HG03095 (cell line): ENCODE measurements at regions not wholly inside any gene's neighbourhood (a gene's known extent, or its start where the extent isn't known, plus 50 kb on each side); places are given as distances from the start of the nearest gene placed in this dataset.
"Not testable (repeated sequence)": the region's sequence is repeated elsewhere in the genome, so short reads cannot be mapped to it uniquely, and the experiment has no call there.

Source experiments
- ATAC-seq: cut with Tn5 transposase; IDR thresholded peaks from one replicate; pipeline ENCODE4 v1.9.1; 2021; ENCODE audit warnings: moderate library complexity; ENCODE audit not compliant: unreplicated experiment

DNA sequence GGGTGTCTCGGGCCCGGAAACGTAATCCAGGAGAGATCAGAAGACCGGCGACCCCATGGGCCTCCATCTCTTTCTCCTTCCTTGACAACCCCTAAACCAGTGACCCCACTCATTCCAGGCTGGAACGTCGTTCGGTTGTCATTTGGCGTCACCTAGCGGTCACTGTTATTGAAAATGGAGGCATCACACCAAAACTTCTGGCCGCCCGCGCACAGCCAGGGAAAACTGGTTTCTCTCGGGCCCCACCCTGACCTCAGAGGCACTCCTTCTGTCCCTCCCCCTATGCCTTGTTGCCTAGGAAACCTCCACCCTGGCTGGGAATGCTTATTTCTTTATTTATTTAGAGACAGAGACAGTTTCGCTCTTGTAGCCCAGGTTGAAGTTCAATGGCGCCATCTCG is 2327.3 kb upstream of the TPTE start:
- peak; percentile 60 for ATAC-seq

DNA sequence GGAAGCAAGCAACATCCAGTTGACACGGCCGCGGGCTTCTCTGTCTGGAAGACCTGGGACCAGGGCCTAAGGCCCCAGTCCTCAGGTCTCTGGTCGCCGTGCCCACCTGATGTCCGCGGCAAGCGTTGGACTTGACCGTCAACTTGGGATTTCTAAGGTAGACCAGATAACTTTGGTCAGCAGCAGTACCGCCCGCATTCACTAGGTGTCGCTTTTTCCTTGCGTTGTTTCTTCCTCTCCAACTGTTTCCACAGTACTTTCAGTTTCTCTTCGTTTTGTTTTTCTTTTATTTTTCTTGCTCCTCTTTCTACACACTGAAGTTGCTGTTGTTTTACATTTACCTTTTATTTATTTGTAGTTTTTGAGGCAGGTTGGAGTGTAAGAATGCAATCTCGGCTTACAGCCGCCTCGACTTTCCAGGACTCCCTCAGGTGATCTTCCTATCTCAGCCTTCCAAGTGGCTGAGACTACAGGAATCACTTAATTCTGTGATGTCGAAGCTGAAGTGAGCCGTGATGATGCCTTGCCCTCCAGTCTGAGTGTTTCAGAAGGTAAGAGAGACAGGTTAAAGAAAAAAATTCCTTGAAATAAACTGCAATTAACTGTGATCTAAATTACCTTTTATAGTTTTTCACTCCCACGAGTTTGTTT is 2323.9 kb upstream of the TPTE start:
- not testable (repeated sequence) for ATAC-seq

DNA sequence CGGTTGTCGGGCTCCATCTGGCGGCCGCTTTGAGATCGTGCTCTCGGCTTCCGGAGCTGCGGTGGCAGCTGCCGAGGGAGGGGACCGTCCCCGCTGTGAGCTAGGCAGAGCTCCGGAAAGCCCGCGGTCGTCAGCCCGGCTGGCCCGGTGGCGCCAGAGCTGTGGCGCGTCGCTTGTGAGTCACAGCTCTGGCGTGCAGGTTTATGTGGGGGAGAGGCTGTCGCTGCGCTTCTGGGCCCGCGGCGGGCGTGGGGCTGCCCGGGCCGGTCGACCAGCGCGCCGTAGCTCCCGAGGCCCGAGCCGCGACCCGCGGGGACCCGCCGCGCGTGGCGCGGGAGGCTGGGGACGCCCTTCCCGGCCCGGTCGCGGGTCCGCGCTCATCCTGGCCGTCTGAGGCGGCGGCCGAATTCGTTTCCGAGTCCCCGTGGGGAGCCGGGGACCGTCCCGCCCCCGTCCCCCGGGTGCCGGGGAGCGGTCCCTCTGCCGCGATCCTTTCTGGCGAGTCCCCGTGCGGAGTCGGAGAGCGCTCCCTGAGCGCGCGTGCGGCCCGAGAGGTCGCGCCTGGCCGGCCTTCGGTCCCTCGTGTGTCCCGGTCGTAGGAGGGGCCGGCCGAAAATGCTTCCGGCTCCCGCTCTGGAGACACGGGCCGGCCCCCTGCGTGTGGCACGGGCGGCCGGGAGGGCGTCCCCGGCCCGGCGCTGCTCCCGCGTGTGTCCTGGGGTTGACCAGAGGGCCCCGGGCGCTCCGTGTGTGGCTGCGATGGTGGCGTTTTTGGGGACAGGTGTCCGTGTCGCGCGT is 2316.1 kb upstream of the TPTE start:
- ATAC-seq, result not testable (repeated sequence)

DNA sequence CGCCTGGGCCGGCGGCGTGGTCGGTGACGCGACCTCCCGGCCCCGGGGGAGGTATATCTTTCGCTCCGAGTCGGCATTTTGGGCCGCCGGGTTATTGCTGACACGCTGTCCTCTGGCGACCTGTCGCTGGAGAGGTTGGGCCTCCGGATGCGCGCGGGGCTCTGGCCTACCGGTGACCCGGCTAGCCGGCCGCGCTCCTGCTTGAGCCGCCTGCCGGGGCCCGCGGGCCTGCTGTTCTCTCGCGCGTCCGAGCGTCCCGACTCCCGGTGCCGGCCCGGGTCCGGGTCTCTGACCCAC is 2315.5 kb upstream of the TPTE start:
- ATAC-seq, result not testable (repeated sequence)

DNA sequence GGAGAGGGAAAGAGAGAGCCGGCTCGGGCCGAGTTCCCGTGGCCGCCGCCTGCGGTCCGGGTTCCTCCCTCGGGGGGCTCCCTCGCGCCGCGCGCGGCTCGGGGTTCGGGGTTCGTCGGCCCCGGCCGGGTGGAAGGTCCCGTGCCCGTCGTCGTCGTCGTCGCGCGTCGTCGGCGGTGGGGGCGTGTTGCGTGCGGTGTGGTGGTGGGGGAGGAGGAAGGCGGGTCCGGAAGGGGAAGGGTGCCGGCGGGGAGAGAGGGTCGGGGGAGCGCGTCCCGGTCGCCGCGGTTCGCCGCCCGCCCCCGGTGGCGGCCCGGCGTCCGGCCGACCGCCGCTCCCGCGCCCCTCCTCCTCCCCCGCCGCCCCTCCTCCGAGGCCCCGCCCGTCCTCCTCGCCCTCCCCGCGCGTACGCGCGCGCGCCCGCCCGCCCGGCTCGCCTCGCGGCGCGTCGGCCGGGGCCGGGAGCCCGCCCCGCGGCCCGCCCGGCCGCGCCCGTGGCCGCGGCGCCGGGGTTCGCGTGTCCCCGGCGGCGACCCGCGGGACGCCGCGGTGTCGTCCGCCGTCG is 2308.3 kb upstream of the TPTE start:
- not testable (repeated sequence) for ATAC-seq

DNA sequence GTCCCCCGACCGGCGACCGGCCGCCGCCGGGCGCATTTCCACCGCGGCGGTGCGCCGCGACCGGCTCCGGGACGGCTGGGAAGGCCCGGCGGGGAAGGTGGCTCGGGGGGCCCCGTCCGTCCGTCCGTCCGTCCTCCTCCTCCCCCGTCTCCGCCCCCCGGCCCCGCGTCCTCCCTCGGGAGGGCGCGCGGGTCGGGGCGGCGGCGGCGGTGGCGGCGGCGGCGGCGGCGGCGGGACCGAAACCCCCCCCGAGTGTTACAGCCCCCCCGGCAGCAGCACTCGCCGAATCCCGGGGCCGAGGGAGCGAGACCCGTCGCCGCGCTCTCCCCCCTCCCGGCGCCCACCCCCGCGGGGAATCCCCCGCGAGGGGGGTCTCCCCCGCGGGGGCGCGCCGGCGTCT is 2306.8 kb upstream of the TPTE start:
- ATAC-seq, result not testable (repeated sequence)

DNA sequence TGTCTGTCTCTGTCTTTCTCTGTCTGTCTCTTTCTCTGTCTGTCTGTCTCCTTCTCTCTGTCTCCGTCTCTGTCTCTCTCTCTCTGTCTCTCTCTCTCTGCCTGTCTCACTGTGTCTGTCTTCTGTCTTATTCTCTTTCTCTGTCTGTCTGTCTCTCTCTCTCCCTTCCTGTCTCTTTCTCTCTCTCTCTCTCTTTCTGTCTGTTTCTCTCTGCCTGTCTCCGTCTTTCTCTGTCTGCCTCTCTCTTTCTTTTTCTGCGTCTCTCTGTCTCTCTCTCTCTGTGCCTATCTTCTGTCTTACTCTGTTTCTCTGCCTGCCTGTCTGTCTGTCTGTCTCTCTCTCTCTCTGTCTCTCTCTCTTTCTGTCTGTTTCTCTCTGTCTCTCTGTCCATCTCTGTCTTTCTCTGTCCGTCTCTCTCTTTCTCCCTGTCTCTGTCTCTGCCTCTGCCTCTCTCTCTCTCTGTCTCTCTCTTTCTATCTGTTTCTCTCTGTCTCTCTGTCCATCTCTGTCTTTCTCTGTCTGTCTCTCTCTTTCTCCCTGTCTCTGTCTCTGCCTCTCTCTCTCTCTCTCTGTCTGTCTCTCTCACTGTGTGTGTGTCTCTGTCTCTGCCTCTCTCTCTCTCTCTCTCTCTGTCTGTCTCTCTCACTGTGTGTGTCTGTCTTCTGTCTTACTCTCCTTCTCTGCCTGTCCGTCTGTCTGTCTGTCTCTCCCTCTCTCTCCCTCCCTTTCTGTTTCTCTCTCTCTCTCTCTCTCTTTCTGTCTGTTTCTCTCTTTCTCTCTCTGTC is 2291.8 kb upstream of the TPTE start:
- ATAC-seq, result not testable (repeated sequence)

DNA sequence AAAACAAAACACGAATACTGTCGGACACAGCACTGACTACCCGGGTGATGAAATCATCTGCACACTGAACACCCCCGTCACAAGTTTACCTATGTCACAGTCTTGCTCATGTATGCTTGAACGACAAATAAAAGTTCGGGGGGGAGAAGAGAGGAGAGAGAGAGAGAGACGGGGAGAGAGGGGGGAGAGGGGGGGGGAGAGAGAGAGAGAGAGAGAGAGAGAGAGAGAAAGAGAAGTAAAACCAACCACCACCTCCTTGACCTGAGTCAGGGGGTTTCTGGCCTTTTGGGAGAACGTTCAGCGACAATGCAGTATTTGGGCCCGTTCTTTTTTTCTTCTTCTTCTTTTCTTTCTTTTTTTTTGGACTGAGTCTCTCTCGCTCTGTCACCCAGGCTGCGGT is 2290.1 kb upstream of the TPTE start:
- ATAC-seq, result not testable (repeated sequence)

DNA sequence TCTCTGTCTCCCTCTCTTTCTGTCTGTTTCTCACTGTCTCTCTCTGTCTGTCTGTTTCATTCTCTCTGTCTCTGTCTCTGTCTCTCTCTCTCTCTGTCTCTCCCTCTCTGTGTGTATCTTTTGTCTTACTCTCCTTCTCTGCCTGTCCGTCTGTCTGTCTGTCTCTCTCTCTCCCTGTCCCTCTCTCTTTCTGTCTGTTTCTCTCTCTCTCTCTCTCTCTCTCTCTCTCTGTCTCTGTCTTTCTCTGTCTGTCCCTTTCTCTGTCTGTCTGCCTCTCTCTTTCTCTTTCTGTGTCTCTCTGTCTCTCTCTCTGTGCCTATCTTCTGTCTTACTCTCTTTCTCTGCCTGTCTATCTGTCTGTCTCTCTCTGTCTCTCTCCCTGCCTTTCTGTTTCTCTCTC is 2288.4 kb upstream of the TPTE start:
- not testable (repeated sequence) for ATAC-seq

DNA sequence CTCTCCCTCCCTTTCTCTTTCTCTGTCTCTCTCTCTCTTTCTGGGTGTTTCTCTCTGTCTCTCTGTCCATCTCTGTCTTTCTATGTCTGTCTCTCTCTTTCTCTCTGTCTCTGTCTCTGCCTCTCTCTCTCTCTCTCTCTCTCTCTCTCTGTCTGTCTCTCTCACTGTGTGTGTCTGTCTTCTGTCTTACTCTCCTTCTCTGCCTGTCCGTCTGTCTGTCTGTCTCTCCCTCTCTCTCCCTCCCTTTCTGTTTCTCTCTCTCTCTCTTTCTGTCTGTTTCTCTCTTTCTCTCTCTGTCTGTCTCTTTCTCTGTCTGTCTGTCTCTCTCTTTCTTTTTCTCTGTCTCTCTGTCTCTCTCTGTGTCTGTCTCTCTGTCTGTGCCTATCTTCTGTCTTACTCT is 2287.3 kb upstream of the TPTE start:
- not testable (repeated sequence) for ATAC-seq

DNA sequence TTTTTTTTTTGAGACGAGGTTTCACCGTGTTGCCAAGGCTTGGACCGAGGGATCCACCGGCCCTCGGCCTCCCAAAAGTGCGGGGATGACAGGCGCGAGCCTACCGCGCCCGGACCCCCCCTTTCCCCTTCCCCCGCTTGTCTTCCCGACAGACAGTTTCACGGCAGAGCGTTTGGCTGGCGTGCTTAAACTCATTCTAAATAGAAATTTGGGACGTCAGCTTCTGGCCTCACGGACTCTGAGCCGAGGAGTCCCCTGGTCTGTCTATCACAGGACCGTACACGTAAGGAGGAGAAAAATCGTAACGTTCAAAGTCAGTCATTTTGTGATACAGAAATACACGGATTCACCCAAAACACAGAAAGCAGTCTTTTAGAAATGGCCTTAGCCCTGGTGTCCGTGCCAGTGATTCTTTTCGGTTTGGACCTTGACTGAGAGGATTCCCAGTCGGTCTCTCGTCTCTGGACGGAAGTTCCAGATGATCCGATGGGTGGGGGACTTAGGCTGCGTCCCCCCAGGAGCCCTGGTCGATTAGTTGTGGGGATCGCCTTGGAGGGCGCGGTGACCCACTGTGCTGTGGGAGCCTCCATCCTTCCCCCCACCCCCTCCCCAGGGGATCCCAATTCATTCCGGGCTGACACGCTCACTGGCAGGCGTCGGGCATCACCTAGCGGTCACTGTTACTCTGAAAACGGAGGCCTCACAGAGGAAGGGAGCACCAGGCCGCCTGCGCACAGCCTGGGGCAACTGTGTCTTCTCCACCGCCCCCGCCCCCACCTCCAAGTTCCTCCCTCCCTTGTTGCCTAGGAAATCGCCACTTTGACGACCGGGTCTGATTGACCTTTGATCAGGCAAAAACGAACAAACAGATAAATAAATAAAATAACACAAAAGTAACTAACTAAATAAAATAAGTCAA is 2276.4 kb upstream of the TPTE start:
- peak; percentile 40 for ATAC-seq

DNA sequence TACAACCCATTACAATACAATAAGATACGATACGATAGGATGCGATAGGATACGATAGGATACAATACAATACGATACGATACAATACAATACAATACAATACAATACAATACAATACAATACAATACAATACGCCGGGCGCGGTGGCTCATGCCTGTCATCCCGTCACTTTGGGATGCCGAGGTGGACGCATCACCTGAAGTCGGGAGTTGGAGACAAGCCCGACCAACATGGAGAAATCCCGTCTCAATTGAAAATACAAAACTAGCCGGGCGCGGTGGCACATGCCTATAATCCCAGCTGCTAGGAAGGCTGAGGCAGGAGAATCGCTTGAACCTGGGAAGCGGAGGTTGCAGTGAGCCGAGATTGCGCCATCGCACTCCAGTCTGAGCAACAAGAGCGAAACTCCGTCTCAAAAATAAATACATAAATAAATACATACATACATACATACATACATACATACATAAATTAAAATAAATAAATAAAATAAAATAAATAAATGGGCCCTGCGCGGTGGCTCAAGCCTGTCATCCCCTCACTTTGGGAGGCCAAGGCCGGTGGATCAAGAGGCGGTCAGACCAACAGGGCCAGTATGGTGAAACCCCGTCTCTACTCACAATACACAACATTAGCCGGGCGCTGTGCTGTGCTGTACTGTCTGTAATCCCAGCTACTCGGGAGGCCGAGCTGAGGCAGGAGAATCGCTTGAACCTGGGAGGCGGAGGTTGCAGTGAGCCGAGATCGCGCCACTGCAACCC is 2275.6 kb upstream of the TPTE start:
- ATAC-seq, result peak; percentile 67

DNA sequence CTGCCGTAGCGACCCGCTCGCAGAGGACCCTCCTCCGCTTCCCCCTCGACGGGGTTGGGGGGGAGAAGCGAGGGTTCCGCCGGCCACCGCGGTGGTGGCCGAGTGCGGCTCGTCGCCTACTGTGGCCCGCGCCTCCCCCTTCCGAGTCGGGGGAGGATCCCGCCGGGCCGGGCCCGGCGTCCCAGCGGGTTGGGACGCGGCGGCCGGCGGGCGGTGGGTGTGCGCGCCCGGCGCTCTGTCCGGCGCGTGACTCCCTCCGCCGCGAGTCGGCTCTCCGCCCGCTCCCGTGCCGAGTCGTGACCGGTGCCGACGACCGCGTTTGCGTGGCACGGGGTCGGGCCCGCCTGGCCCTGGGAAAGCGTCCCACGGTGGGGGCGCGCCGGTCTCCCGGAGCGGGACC is 2269.7 kb upstream of the TPTE start:
- not testable (repeated sequence) for ATAC-seq

DNA sequence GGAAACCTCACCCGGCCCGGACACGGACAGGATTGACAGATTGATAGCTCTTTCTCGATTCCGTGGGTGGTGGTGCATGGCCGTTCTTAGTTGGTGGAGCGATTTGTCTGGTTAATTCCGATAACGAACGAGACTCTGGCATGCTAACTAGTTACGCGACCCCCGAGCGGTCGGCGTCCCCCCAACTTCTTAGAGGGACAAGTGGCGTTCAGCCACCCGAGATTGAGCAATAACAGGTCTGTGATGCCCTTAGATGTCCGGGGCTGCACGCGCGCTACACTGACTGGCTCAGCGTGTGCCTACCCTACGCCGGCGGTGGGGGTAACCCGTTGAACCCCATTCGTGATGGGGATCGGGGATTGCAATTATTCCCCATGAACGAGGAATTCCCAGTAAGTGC is 2266.3 kb upstream of the TPTE start:
- ATAC-seq, result not testable (repeated sequence)

DNA sequence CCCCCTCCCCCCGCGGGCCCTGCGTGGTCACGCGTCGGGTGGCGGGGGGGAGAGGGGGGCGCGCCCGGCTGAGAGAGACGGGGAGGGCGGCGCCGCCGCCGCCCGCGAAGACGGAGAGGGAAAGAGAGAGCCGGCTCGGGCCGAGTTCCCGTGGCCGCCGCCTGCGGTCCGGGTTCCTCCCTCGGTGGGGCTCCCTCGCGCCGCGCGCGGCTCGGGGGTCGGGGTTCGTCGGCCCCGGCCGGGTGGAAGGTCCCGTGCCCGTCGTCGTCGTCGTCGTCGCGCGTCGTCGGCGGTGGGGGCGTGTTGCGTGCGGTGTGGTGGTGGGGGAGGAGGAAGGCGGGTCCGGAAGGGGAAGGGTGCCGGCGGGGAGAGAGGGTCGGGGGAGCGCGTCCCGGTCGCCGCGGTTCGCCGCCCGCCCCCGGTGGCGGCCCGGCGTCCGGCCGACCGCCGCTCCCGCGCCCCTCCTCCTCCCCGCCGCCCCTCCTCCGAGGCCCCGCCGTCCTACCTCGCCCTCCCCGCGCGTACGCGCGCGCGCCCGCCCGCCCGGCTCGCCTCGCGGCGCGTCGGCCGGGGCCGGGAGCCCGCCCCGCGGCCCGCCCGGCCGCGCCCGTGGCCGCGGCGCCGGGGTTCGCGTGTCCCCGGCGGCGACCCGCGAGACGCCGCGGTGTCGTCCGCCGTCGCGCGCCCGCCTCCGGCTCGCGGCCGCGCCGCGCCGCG is 2264.1 kb upstream of the TPTE start:
- not testable (repeated sequence) for ATAC-seq

DNA sequence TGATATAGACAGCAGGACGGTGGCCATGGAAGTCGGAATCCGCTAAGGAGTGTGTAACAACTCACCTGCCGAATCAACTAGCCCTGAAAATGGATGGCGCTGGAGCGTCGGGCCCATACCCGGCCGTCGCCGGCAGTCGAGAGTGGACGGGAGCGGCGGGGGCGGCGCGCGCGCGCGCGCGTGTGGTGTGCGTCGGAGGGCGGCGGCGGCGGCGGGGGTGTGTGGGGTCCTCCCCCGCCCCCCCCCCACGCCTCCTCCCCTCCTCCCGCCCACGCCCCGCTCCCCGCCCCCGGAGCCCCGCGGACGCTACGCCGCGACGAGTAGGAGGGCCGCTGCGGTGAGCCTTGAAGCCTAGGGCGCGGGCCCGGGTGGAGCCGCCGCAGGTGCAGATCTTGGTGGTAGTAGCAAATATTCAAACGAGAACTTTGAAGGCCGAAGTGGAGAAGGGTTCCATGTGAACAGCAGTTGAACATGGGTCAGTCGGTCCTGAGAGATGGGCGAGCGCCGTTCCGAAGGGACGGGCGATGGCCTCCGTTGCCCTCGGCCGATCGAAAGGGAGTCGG is 2261.2 kb upstream of the TPTE start:
- ATAC-seq, result not testable (repeated sequence)
